Nephron progenitor cell (in vitro differentiated cells): ENCODE measurements at regions not wholly inside any gene's neighbourhood (a gene's known extent, or its start where the extent isn't known, plus 50 kb on each side); places are given as distances from the start of the nearest gene placed in this dataset.

Source experiments
- DNase-seq: peaks from one replicate; pipeline ENCODE4 v3.0.0; 2021
- H3K27ac Mint-ChIP-seq: 2 replicates; pipeline ENCODE4 v1.8.0; 2021; ENCODE audit warnings: mild to moderate bottlenecking, moderate library complexity, mixed read lengths
- H3K27me3 Mint-ChIP-seq: 2 replicates; pipeline ENCODE4 v1.8.0; 2021; ENCODE audit warnings: mild to moderate bottlenecking, low read depth, mixed read lengths; ENCODE audit not compliant: poor library complexity
- H3K36me3 Mint-ChIP-seq: 2 replicates; pipeline ENCODE4 v1.8.0; 2021; ENCODE audit warnings: low read depth, mixed read lengths
- H3K4me1 Mint-ChIP-seq: 2 replicates; pipeline ENCODE4 v1.8.0; 2021; ENCODE audit warnings: mixed read lengths
- H3K4me3 Mint-ChIP-seq: 2 replicates; pipeline ENCODE4 v1.8.0; 2021; ENCODE audit warnings: mild to moderate bottlenecking, moderate library complexity, mixed read lengths
- H3K9me3 Mint-ChIP-seq: 2 replicates; pipeline ENCODE4 v1.8.0; 2021; ENCODE audit warnings: mild to moderate bottlenecking, moderate library complexity, mixed read lengths
- CTCF ChIP-seq: fragments of 200-600 bp; sonication (generic); IDR thresholded peaks from 2 replicates; pipeline ENCODE4 v1.5.0; 2021; ENCODE audit warnings: antibody characterized with exemption

GRCh38 chr15:95600884-95601283, 729.6 kb upstream of the NR2F2 start:
- peaks cover 33% of the 10 kb centered on the region for H3K36me3 Mint-ChIP-seq
- H3K4me1 Mint-ChIP-seq: peaks cover 49% of the 10 kb centered on the region
- no peak for DNase-seq
- TF ChIP-seq CTCF: no peak
- H3K27ac Mint-ChIP-seq: no peak overlapping the region
- peaks cover 38% of the 10 kb centered on the region for H3K9me3 Mint-ChIP-seq
- no peaks in the 10 kb centered on the region for H3K27me3 Mint-ChIP-seq
- H3K4me3 Mint-ChIP-seq: no peak overlapping the region

- Mint-ChIP-seq H3K36me3 (peaks cover 33% of the 10 kb centered on the region), H3K27me3 (no peaks in the 10 kb centered on the region), H3K27ac (no peak overlapping the region), H3K4me3 (no peak overlapping the region), H3K9me3 (peaks cover 38% of the 10 kb centered on the region), H3K4me1 (peaks cover 48% of the 10 kb centered on the region)
- no peak for TF ChIP-seq CTCF
- DNase-seq: no peak
These were observed 729.0 kb upstream of the NR2F2 start for GRCh38 chr15:95601525-95601924.

- no peak overlapping the region for H3K4me3 Mint-ChIP-seq
- peaks cover 33% of the 10 kb centered on the region for H3K36me3 Mint-ChIP-seq
- H3K27ac Mint-ChIP-seq: no peak overlapping the region
- H3K4me1 Mint-ChIP-seq: peaks cover 35% of the 10 kb centered on the region
- H3K27me3 Mint-ChIP-seq: no peaks in the 10 kb centered on the region
- H3K9me3 Mint-ChIP-seq: peaks cover 38% of the 10 kb centered on the region
- TF ChIP-seq CTCF: no peak
- DNase-seq: no peak
These were observed 726.7 kb upstream of the NR2F2 start for GRCh38 chr15:95603802-95604201.

- peaks cover 31% of the 10 kb centered on the region for H3K36me3 Mint-ChIP-seq
- peaks cover 44% of the 10 kb centered on the region for H3K4me1 Mint-ChIP-seq
- no peaks in the 10 kb centered on the region for H3K27me3 Mint-ChIP-seq
- TF ChIP-seq CTCF: no peak
- H3K9me3 Mint-ChIP-seq: peaks cover 36% of the 10 kb centered on the region
- H3K4me3 Mint-ChIP-seq: no peak overlapping the region
- DNase-seq: no peak
- H3K27ac Mint-ChIP-seq: no peak overlapping the region
These were observed 725.9 kb upstream of the NR2F2 start for GRCh38 chr15:95604634-95605036.

GRCh38 chr15:95605098-95605497, 725.4 kb upstream of the NR2F2 start:
- no peak for DNase-seq
- no peak overlapping the region for H3K4me3 Mint-ChIP-seq
- peaks cover 48% of the 10 kb centered on the region for H3K4me1 Mint-ChIP-seq
- H3K27ac Mint-ChIP-seq: no peak overlapping the region
- H3K9me3 Mint-ChIP-seq: peaks cover 32% of the 10 kb centered on the region
- no peak for TF ChIP-seq CTCF
- no peaks in the 10 kb centered on the region for H3K27me3 Mint-ChIP-seq
- H3K36me3 Mint-ChIP-seq: peaks cover 26% of the 10 kb centered on the region

- H3K9me3 Mint-ChIP-seq: peaks cover 18% of the 10 kb centered on the region
- DNase-seq: no peak
- no peak for TF ChIP-seq CTCF
- no peak overlapping the region for H3K4me3 Mint-ChIP-seq
- peaks cover 14% of the 10 kb centered on the region for H3K36me3 Mint-ChIP-seq
- H3K4me1 Mint-ChIP-seq: peaks cover 63% of the 10 kb centered on the region
- no peak overlapping the region for H3K27ac Mint-ChIP-seq
- H3K27me3 Mint-ChIP-seq: no peaks in the 10 kb centered on the region
These were observed 723.9 kb upstream of the NR2F2 start for GRCh38 chr15:95606551-95606950.
